PC-9 (cell line): ENCODE measurements at regions not wholly inside any gene's neighbourhood (a gene's known extent, or its start where the extent isn't known, plus 50 kb on each side); places are given as distances from the start of the nearest gene placed in this dataset.

ENCODE experiments used
- CTCF ChIP-seq: fragments of 200-600 bp; sonication (generic); conservative IDR thresholded peaks from 2 replicates; pipeline ENCODE4 v1.6.1; 2017; ENCODE audit warnings: mixed run types, antibody characterized with exemption, mild to moderate bottlenecking, moderate library complexity
- EZH2 ChIP-seq: fragments of 200-600 bp; sonication (generic); IDR thresholded peaks from 2 replicates; pipeline ENCODE4 v1.8.0; 2017; ENCODE audit warnings: antibody characterized with exemption, low read depth

- TF ChIP-seq EZH2, result no peak
- TF ChIP-seq CTCF, result no peak
These were observed 282.8 kb downstream of the NDUFA10 start for GRCh38 chr2:239742377-239742776.
